Ramos (cell line): ENCODE measurements at regions not wholly inside any gene's neighbourhood (a gene's known extent, or its start where the extent isn't known, plus 50 kb on each side); places are given as distances from the start of the nearest gene placed in this dataset.

Experiments
- in situ Hi-C: fragments of 300-500 bp; cut with MboI; formaldehyde crosslinking; loops from one replicate; pipeline ENCODE4 v1.14.3; 2022; ENCODE audit warnings: low sequenced_read_pairs; ENCODE audit not compliant: unreplicated experiment

- in situ Hi-C loops = no loop called here
Observed at GRCh38 chr10:123443924-123444323, 222.2 kb upstream of the GPR26 start.

GRCh38 chr10:123445261-123445775, 220.8 kb upstream of the GPR26 start:
- in situ Hi-C loops = no loop called here

DNA sequence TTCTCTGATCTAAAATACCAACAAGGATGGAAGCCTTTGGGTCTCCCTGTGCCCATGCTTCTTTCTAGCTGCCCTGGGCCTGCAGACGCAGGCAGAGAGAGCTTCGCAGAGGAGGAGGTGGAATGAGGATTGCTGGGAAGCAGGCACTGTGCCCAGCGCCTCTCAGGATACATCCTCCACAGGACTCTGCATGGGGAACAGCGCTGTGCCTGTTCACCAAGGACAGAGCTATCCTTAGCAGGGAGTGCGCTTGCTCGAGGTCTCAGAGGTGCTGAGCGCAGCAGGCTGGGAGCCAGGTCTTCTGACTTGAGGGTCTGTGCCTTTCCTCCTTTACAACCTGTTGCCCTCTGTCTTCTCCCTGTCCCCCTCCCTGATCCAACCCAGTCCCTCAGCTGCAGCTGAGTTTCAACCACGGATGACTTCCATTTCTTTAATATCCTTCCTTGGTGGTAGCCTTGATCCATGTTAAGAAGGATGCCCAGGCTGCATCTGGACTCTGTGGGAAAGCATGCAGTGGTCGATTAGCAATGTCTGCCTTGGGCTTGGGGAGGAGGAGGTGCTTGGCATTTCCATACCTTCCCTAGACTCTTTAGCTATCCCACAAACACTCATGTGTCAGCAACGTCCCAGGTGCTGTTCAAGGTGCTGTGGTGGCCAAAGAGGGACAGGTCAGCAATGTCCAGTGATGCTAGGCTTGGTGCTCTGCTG, 219.6 kb upstream of the GPR26 start:
- in situ Hi-C loops = no loop called here

GRCh38 chr10:123449234-123449962, 216.8 kb upstream of the GPR26 start:
- in situ Hi-C loops = no loop called here

- in situ Hi-C loops = no loop called here
Observed at GRCh38 chr10:123450956-123451605, 215.1 kb upstream of the GPR26 start.

DNA sequence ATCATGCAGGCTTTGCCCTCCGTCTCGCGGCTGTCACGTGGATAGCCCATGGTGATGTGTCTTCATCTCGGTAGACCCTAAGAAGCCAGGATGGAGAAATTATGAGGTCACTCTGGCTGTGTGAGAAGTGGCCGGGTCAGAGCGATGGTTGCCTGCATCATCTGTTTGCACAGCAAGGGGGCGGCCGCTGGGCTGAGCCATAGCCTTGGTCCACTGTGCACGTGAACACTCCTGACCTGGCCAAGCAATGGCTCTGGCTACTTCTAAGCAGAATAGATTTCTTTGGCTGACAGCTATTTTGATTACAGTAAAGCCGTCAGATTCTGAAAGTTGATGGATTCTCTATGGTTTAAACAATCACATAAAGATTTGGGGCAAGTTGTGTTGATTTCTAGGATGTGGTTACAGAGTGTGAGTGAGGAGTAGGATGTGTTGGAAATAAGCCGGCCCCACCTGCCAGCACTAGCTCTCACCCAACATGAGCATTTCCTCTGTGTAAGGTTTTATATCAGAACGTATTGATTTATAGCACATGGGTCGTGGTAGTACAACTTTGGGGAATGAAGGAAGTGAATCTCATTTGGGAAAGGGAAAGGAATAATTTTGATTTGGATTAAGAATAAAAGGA, 214.4 kb upstream of the GPR26 start:
- in situ Hi-C loops = no loop called here

DNA sequence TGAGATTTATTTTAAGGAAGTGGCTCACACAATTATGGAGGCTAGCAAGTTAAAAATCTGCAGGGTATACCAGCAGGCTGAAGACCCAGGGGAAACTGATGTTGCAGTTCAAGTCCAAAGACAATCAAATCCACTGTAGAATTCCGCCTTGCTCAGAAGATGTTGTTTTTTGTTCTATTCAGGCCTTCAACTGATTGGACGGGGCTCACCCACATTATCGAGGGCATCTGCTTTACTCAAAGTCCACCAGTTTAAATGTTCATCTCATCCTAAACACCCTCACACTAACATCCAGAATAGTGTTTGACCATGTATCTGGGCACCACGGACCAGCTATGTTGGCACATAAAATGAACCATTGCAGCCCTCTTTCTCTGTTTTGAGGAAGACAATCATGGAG, 211.2 kb upstream of the GPR26 start:
- in situ Hi-C loops = no loop called here

DNA sequence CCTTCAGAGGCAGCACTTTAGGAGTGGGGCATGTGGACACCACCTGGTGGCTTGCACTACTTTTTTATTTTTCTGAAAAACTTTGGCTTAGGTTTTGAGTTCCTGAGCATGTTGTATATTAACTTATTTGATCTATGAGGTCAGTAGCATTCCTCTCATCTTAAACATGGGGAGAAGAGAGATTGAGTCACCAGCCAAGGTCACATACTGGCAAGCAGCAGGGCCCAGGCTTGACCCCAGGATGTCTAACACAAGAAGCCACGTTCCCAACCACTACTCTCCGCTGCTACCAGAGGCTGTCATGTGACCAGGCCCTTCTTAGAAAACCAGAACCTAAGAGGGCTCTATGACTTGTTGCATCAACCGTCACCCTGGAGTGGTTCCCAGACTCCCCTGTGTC, 210.3 kb upstream of the GPR26 start:
- in situ Hi-C loops = no loop called here

GRCh38 chr10:123458933-123459332, 207.2 kb upstream of the GPR26 start:
- in situ Hi-C loops = no loop called here

DNA sequence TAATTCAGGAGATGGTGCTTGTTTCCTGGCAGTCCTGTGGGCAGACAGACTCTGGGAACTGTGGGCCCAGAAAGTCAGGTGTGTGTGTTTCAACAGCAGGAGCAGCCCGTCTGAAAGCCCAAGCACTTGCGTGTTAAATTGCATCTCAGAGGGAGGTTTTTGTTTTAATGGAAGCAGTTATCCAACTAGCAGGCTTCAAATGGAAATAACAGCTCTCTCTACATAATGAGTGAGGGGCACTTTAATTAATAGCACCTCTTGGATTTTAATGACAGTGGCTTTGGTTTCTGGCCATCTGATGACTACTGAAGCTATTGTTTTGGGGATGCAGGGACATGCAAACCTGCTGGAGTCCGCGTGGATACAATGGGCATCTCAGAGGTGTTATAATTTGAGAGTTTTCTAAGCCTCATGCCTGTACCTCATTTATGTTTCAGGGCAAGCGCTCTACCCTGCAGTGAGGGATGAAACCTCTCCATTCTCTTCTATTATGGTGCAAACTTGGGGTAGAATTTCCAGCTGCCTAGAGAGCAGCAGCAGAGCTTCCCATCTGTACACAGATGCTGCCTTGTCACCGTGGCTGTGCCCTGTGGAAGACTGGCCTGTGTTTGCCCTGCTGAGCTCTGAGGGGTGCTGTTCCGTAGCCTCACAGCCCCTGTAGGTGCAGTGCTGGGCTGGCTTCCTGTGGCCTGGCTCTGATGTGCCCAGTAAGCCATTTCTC, 206.6 kb upstream of the GPR26 start:
- in situ Hi-C loops = no loop called here

DNA sequence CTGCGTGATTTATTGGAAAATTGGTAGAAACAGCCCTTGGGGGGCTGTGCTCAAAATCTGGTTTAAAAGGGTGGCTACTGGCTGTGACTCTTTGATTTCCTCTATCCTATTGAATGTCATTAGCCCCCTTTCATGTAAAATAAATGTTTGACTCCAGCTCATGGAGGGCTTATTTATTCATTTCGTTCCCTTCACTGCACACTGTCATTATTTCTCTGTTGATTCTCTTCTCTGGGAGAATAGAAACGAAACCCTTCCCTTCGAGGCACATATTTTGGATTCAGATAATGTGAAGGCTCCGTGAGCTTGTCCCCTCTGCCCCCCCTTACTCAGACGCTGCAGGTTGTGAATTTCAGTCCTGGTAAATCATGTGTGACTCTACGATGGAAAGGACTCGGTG, 203.9 kb upstream of the GPR26 start:
- in situ Hi-C loops = no loop called here

DNA sequence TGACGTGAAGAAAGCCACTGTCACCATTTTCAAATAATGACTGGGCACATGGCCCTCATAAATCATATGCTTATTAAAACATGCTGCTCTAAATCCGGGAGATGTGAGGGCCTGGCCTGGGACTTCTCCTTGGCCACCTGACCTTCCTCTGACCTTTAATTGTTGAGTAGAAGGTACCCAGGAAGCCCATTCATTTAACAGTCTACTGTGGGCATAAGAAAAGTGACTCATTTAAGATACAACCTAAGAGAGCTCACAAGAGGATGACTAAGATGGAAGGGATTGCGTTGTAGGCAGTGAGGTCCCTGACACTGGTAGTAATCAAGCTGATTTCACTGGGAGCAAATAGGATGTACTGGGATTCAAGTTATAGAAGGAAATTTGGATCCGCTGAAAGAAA, 203.4 kb upstream of the GPR26 start:
- in situ Hi-C loops = no loop called here

DNA sequence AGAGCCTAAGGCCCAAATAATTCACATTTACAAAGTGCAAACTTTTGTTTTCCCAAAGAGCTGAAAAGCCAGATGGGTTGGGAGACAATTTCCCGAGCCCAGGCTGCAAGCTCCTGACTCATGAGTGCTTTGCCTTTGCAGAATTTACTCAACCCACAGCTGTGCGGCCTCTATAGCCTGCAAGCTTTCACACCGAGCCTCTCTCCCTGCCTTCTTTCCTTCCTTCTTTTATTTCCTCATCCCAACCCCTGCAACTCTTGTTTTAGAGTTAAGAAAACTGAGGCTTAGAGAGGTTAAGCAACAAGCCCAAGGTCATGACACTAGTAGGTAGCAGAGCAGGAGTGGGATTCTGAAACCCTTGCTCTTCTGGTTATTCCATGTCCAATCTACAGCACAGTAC, 203.0 kb upstream of the GPR26 start:
- in situ Hi-C loops = no loop called here

DNA sequence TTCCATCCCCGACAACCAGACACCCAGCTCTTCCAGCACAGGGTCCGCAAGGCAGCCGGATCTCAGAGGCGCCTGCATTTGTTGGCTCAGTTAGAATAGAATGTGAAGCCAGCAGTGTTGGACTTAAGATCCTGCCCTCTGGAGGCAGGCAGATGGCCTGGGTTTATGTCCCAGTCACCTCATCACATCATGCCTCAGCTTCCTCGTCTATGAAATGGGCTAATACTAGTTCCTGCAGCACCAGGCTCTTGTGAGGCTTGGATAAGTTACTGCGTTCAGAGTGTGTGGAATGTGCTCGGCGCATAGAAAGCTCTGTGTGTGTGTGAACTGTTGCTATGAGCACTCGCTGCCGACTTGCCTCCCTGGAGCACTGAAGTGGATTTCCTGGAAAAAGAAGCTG, 202.5 kb upstream of the GPR26 start:
- in situ Hi-C loops = no loop called here

DNA sequence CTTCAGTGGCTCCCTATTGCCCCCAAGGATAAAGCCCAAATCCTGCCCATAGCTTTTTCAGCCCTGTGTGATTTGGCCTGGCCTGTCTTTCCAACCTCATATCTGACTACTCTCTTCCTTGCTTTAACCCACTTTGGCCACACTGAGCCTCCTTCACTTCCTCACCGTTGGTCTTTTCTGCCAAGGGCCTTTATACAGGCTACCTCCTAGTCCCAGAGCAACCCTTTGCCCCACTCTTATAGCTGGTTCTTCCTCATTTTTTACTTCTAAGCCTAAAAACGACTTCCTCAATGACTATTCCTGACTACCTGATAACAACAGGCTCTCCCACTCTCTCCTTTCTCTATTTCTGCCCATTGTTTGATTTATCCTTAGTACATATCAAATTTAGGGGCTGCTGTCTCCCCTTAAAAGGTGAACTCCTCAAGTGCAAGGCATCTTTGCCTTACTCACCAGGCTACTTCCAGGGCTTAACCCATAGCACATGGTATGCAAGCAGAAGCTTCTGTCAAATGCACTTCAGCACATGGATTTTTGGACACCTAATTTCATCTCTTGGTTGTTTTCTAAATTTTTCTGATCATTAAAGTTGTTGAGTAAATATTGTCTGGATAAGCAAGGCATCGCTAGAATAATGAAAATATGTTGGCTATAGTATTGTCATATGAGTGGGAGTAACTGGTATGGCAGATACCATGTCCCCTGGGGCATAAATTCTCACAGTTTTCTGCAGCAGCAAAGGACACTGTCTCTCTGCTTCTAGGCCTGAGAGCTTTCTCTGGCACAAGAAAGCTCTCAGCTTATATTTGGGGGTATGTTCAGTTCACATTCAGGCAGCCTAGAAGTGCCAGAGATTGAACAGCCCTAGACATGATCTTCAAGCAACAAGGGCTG, 201.5 kb upstream of the GPR26 start:
- in situ Hi-C loops = no loop called here

DNA sequence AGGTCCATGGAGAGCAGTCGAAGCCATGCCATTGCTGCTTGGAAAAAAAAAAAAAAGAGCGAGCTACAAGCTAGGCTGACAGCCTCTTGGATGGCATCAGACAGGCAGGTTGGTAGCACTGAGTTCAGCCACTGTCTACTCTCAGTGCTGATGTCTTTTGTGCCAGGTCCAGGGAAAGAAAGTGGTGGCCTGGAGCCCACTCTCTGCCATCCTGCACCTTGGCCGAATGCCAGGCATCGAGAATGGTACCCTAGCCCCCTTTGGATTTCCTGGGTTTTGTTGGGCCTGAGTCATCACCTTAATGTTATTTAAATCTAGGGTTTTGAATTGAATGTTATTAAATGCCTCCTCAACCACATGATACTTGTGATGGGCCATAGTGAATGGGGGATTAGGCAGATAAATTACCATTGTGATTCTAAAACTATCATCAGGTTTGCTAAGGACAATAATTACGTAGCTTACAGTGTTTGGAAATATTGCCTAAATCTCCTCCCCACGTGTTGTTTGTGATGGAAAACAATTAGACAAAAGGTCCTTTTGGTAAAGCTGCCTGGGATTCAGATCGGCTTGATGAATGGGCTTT, 195.7 kb upstream of the GPR26 start:
- in situ Hi-C loops = no loop called here

GRCh38 chr10:123471811-123472210, 194.3 kb upstream of the GPR26 start:
- in situ Hi-C loops = no loop called here

- in situ Hi-C loops = no loop called here
Observed at GRCh38 chr10:123472606-123473005, 193.5 kb upstream of the GPR26 start.

DNA sequence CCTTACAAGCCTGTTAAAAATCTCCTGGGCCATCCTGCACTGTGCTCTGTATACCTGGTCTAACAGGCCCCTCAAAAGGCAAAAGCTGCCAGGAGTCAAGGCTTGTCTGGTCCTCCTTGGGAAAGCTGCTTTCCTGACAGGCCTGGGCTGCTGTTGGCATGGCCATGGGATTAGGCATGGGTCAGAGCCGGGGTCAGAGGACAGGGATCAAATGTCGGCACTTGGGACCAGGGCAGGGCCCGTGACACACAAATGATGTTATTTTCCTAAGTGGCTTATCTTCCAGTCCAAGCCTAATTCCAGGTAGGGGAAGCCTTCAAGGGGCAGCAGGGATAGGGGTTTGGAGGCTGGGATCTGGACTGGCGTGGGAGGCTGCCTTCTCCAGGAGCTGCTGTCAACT, 191.5 kb upstream of the GPR26 start:
- in situ Hi-C loops = no loop called here
